GM18498 (cell line): ENCODE measurements at regions not wholly inside any gene's neighbourhood (a gene's known extent, or its start where the extent isn't known, plus 50 kb on each side); places are given as distances from the start of the nearest gene placed in this dataset.
"Not testable (repeated sequence)": the region's sequence is repeated elsewhere in the genome, so short reads cannot be mapped to it uniquely, and the experiment has no call there.

Experiments used
- ATAC-seq: cut with Tn5 transposase; IDR thresholded peaks from one replicate; pipeline ENCODE4 v1.9.1; 2021; ENCODE audit warnings: mild to moderate bottlenecking, moderate library complexity; ENCODE audit not compliant: unreplicated experiment

GRCh38 chr3:153268564-153269279, 106.7 kb downstream of the RAP2B start:
- no peak for ATAC-seq

GRCh38 chr3:153269730-153270129, 107.7 kb downstream of the RAP2B start:
- ATAC-seq = no peak

GRCh38 chr3:153273217-153273616, 111.2 kb downstream of the RAP2B start:
- ATAC-seq = no peak

- ATAC-seq = no peak
Measured at GRCh38 chr3:153273767-153274435, 111.9 kb downstream of the RAP2B start.

- ATAC-seq = no peak
Measured at GRCh38 chr3:153274561-153274960, 112.5 kb downstream of the RAP2B start.

- no peak for ATAC-seq
Measured at GRCh38 chr3:153275514-153275913, 113.5 kb downstream of the RAP2B start.

GRCh38 chr3:153277029-153277428, 115.0 kb downstream of the RAP2B start:
- no peak for ATAC-seq

GRCh38 chr3:153281236-153281997, 119.4 kb downstream of the RAP2B start:
- ATAC-seq = not testable (repeated sequence)

GRCh38 chr3:153282355-153282754, 120.3 kb downstream of the RAP2B start:
- no peak for ATAC-seq

- ATAC-seq = no peak
Measured at GRCh38 chr3:153284282-153284938, 122.4 kb downstream of the RAP2B start.

GRCh38 chr3:153285194-153285641, 123.2 kb downstream of the RAP2B start:
- no peak for ATAC-seq

- no peak for ATAC-seq
Measured at GRCh38 chr3:153285982-153286381, 124.0 kb downstream of the RAP2B start.

GRCh38 chr3:153287017-153287416, 125.0 kb downstream of the RAP2B start:
- ATAC-seq = no peak

GRCh38 chr3:153289334-153289808, 127.3 kb downstream of the RAP2B start:
- ATAC-seq = no peak

GRCh38 chr3:153290268-153291015, 128.4 kb downstream of the RAP2B start:
- ATAC-seq = no peak

- ATAC-seq = peak; percentile 75
Measured at GRCh38 chr3:153291059-153291685, 129.1 kb downstream of the RAP2B start.

GRCh38 chr3:153293265-153293664, 131.2 kb downstream of the RAP2B start:
- no peak for ATAC-seq

- no peak for ATAC-seq
Measured at GRCh38 chr3:153295901-153296300, 133.9 kb downstream of the RAP2B start.

- no peak for ATAC-seq
Measured at GRCh38 chr3:153305189-153305588, 143.2 kb downstream of the RAP2B start.

- ATAC-seq = no peak
Measured at GRCh38 chr3:153311541-153311940, 149.5 kb downstream of the RAP2B start.
